ENCODE measurements at regions not wholly inside any gene's neighbourhood (a gene's known extent, or its start where the extent isn't known, plus 50 kb on each side); places are given as distances from the start of the nearest gene placed in this dataset.

- 96% methylated on average over 13 of the region's 13 CpGs for WGBS
- Histone ChIP-seq H3K36me3 (no peaks in the 10 kb centered on the region), H3K4me3 (no peak overlapping the region)
Observed at GRCh38 chr6:163641706-163642105, 227.2 kb downstream of the QKI start.

GRCh38 chr6:163640641-163641040 is 226.1 kb downstream of the QKI start:
- 95% methylated on average over 21 of the region's 21 CpGs for WGBS
- no peaks in the 10 kb centered on the region for H3K9me3 ChIP-seq
- H3K4me3 ChIP-seq = no peak overlapping the region
- TF ChIP-seq CTCF (IDR thresholded peaks at IDR 0.05) (no peak), POLR2AphosphoS5 (IDR thresholded peaks at IDR 0.05) (no peak), POLR2A (IDR thresholded peaks at IDR 0.05; ENCODE audit: low read depth) (no peak), EP300 (IDR thresholded peaks at IDR 0.05) (no peak)
- no peaks in the 10 kb centered on the region for H3K36me3 ChIP-seq
- H3K27me3 ChIP-seq = no peaks in the 10 kb centered on the region
- no peaks in the 10 kb centered on the region for H3K4me1 ChIP-seq
- intact Hi-C loops (cut with DNase I) = no loop called here
- DNase-seq (ENCODE audit: extremely low spot score) = no peak
- H3K27ac ChIP-seq (replicated peaks in 1 of 4) = no peak overlapping the region

More at GRCh38 chr6:163641706-163642105, 227.2 kb downstream of the QKI start:
- DNase-seq (ENCODE audit: extremely low spot score) = no peak
- intact Hi-C loops (cut with DNase I) = no loop called here
- TF ChIP-seq POLR2A (IDR thresholded peaks at IDR 0.05; ENCODE audit: low read depth) = no peak
- no peak for TF ChIP-seq EP300 (IDR thresholded peaks at IDR 0.05)
- TF ChIP-seq CTCF (IDR thresholded peaks at IDR 0.05) = no peak
- no peak for TF ChIP-seq POLR2AphosphoS5 (IDR thresholded peaks at IDR 0.05)
- H3K9me3 ChIP-seq = no peaks in the 10 kb centered on the region
- H3K4me1 ChIP-seq = no peaks in the 10 kb centered on the region
- H3K27me3 ChIP-seq = no peaks in the 10 kb centered on the region
- no peak overlapping the region for H3K27ac ChIP-seq (replicated peaks in 1 of 4)

- Histone ChIP-seq H3K27ac (replicated peaks in 1 of 4) (no peak overlapping the region), H3K9me3 (peaks cover 0 to 9% (median 2%) of the 10 kb centered on the region in 4 donors), H3K4me1 (no peaks in the 10 kb centered on the region), H3K36me3 (no peaks in the 10 kb centered on the region), H3K4me3 (no peak overlapping the region), H3K27me3 (peaks cover 0 to 9% (median 0%) of the 10 kb centered on the region in 4 donors)
- no peak for DNase-seq (ENCODE audit: extremely low spot score)
- intact Hi-C loops (cut with DNase I) = no loop called here
- TF ChIP-seq POLR2A (IDR thresholded peaks at IDR 0.05; ENCODE audit: low read depth) = no peak
- TF ChIP-seq POLR2AphosphoS5 (IDR thresholded peaks at IDR 0.05) = no peak
- TF ChIP-seq EP300 (IDR thresholded peaks at IDR 0.05) = no peak
- no peak for TF ChIP-seq CTCF (IDR thresholded peaks at IDR 0.05)
- 59% methylated on average over 3 of the region's 3 CpGs for WGBS
Observed at GRCh38 chr6:163637524-163637923, 223.0 kb downstream of the QKI start.

- TF ChIP-seq POLR2AphosphoS5 (IDR thresholded peaks at IDR 0.05) = no peak
- no peak for TF ChIP-seq EP300 (IDR thresholded peaks at IDR 0.05)
- TF ChIP-seq CTCF (IDR thresholded peaks at IDR 0.05) = no peak
- no peak for TF ChIP-seq POLR2A (IDR thresholded peaks at IDR 0.05; ENCODE audit: low read depth)
- Histone ChIP-seq H3K4me3 (no peak overlapping the region), H3K27ac (replicated peaks in 1 of 4) (no peak overlapping the region), H3K4me1 (no peaks in the 10 kb centered on the region), H3K9me3 (peaks cover 0 to 9% (median 2%) of the 10 kb centered on the region in 4 donors), H3K27me3 (peaks cover 0 to 26% (median 7%) of the 10 kb centered on the region in 4 donors), H3K36me3 (no peaks in the 10 kb centered on the region)
- DNase-seq (ENCODE audit: extremely low spot score) = no peak
- intact Hi-C loops (cut with DNase I) = no loop called here
- WGBS = 65% methylated on average over 22 of the region's 22 CpGs
Observed at GRCh38 chr6:163635731-163636364, 221.3 kb downstream of the QKI start.

- H3K36me3 ChIP-seq = no peaks in the 10 kb centered on the region
- intact Hi-C loops (cut with DNase I) = no loop called here
- DNase-seq (ENCODE audit: extremely low spot score) = no peak
- no peak overlapping the region for H3K27ac ChIP-seq (replicated peaks in 1 of 4)
- no peak overlapping the region for H3K4me3 ChIP-seq
- WGBS = 95% methylated on average over 6 of the region's 6 CpGs
- TF ChIP-seq CTCF (IDR thresholded peaks at IDR 0.05) (no peak), EP300 (IDR thresholded peaks at IDR 0.05) (no peak), POLR2A (IDR thresholded peaks at IDR 0.05; ENCODE audit: low read depth) (no peak), POLR2AphosphoS5 (IDR thresholded peaks at IDR 0.05) (no peak)
- H3K27me3 ChIP-seq = peaks cover 0 to 31% (median 11%) of the 10 kb centered on the region in 4 donors
- peaks cover 0 to 9% (median 3%) of the 10 kb centered on the region in 4 donors for H3K9me3 ChIP-seq
- H3K4me1 ChIP-seq = no peaks in the 10 kb centered on the region
Observed at GRCh38 chr6:163635315-163635714, 220.8 kb downstream of the QKI start.

Data from esophagus muscularis mucosa (tissue), 4 donors.